Right atrium auricular region (tissue), 2 donors: ENCODE measurements at regions not wholly inside any gene's neighbourhood (a gene's known extent, or its start where the extent isn't known, plus 50 kb on each side); places are given as distances from the start of the nearest gene placed in this dataset.

Experiments
- DNase-seq: peaks from one replicate; pipeline ENCODE4 v3.0.0-alpha.2; 2019; ENCODE audit warnings: low spot score
- H3K27ac ChIP-seq, 2 donors: fragments of 200-600 bp; sonication (generic); 1 replicate in 1 of 2; 2 replicates in 1 of 2; pipeline ENCODE4 v1.5.1; 2016 to 2019
- H3K27me3 ChIP-seq, 2 donors: fragments of 200-600 bp; sonication (generic); one replicate each; pipeline versions ENCODE4 v1.5.1 to v1.6.0; 2017 to 2019
- H3K36me3 ChIP-seq: fragments of 200-600 bp; sonication (generic); one replicate; pipeline ENCODE4 v1.5.1; 2016
- H3K4me1 ChIP-seq, 2 donors: fragments of 200-600 bp; sonication (generic); one replicate each; pipeline versions ENCODE4 v1.5.1 to v1.6.0; 2017 to 2019
- H3K4me3 ChIP-seq, 2 donors: fragments of 200-600 bp; sonication (generic); 1 replicate in 1 of 2; 2 replicates in 1 of 2; pipeline ENCODE4 v1.5.1; 2017 to 2019; ENCODE audit warnings: mild to moderate bottlenecking in 1 of 2, moderate library complexity in 1 of 2
- H3K9me3 ChIP-seq, 2 donors: fragments of 200-600 bp; sonication (generic); one replicate each; pipeline ENCODE4 v1.5.1; 2019
- CTCF ChIP-seq, 2 donors: fragments of 200-600 bp; sonication (generic); IDR thresholded peaks; one replicate each; pipeline ENCODE4 v1.5.1; 2019; ENCODE audit warnings: antibody characterized with exemption in 2 of 2

GRCh38 chr2:128623776-128624761, 305.4 kb upstream of the HS6ST1 start:
- Histone ChIP-seq H3K27me3 (no peaks in the 10 kb centered on the region), H3K4me1 (no peaks in the 10 kb centered on the region), H3K27ac (no peak overlapping the region), H3K36me3 (no peaks in the 10 kb centered on the region), H3K4me3 (no peak overlapping the region), H3K9me3 (no peaks in the 10 kb centered on the region)
- DNase-seq, result no peak
- TF ChIP-seq CTCF (IDR thresholded peaks at IDR 0.05), result no peak

- H3K36me3 ChIP-seq, result no peaks in the 10 kb centered on the region
- H3K4me3 ChIP-seq, result no peak overlapping the region
- H3K27ac ChIP-seq, result no peak overlapping the region
- H3K27me3 ChIP-seq, result no peaks in the 10 kb centered on the region
- no peaks in the 10 kb centered on the region for H3K4me1 ChIP-seq
- TF ChIP-seq CTCF (IDR thresholded peaks at IDR 0.05), result no peak
- H3K9me3 ChIP-seq, result no peaks in the 10 kb centered on the region
- no peak for DNase-seq
Measured at GRCh38 chr2:128624956-128625355, 306.3 kb upstream of the HS6ST1 start.

GRCh38 chr2:128625421-128625820, 306.8 kb upstream of the HS6ST1 start:
- Histone ChIP-seq H3K4me3 (no peak overlapping the region), H3K4me1 (no peaks in the 10 kb centered on the region), H3K27ac (no peak overlapping the region), H3K9me3 (no peaks in the 10 kb centered on the region), H3K27me3 (no peaks in the 10 kb centered on the region), H3K36me3 (no peaks in the 10 kb centered on the region)
- no peak for TF ChIP-seq CTCF (IDR thresholded peaks at IDR 0.05)
- DNase-seq, result no peak

GRCh38 chr2:128625963-128626759, 307.5 kb upstream of the HS6ST1 start:
- Histone ChIP-seq H3K4me3 (no peak overlapping the region), H3K4me1 (no peaks in the 10 kb centered on the region), H3K36me3 (no peaks in the 10 kb centered on the region), H3K27ac (no peak overlapping the region), H3K9me3 (no peaks in the 10 kb centered on the region), H3K27me3 (no peaks in the 10 kb centered on the region)
- no peak for TF ChIP-seq CTCF (IDR thresholded peaks at IDR 0.05)
- no peak for DNase-seq

- H3K36me3 ChIP-seq, result no peaks in the 10 kb centered on the region
- H3K4me3 ChIP-seq, result no peak overlapping the region
- DNase-seq, result no peak
Measured at GRCh38 chr2:128626760-128627511, 308.3 kb upstream of the HS6ST1 start.

More at GRCh38 chr2:128626760-128627511, 308.3 kb upstream of the HS6ST1 start:
- no peaks in the 10 kb centered on the region for H3K9me3 ChIP-seq
- TF ChIP-seq CTCF (IDR thresholded peaks at IDR 0.05), result no peak
- H3K27ac ChIP-seq, result no peak overlapping the region
- no peaks in the 10 kb centered on the region for H3K27me3 ChIP-seq
- no peaks in the 10 kb centered on the region for H3K4me1 ChIP-seq
